ENCODE measurements at regions not wholly inside any gene's neighbourhood (a gene's known extent, or its start where the extent isn't known, plus 50 kb on each side); places are given as distances from the start of the nearest gene placed in this dataset.

GRCh38 chr4:96170198-96170597 is 330.3 kb downstream of the PDHA2 start:
- BruUV-seq (replicated peaks), result no TSS peak
- no peaks in the 10 kb centered on the region for H3K79me2 ChIP-seq (ENCODE audit: insufficient read depth, low read depth, low read length)
- H3K4me3 ChIP-seq (ENCODE audit: low read depth, low read length, poor library complexity, severe bottlenecking), result no peak overlapping the region
- no peak overlapping the region for H3K4me2 ChIP-seq (ENCODE audit: low read length)
- no peaks in the 10 kb centered on the region for H3K4me1 ChIP-seq (ENCODE audit: insufficient read depth, low read length, poor library complexity, severe bottlenecking)
- no peaks in the 10 kb centered on the region for H3K36me3 ChIP-seq (ENCODE audit: insufficient read depth, low read length)
- intact Hi-C loops (cut with micrococcal nuclease; ENCODE audit: unreplicated experiment), result no loop called here
- CTCF ChIA-PET (ENCODE audit: unreplicated experiment), result no interaction called here
- no peaks in the 10 kb centered on the region for H4K20me1 ChIP-seq (ENCODE audit: insufficient read depth, low read length)
- H3K9me2 ChIP-seq (ENCODE audit: insufficient read depth, low read length), result no peaks in the 10 kb centered on the region
- no peak overlapping the region for H2AFZ ChIP-seq (ENCODE audit: low read length)
- no peak overlapping the region for H3K27ac ChIP-seq (ENCODE audit: low read depth, low read length, poor library complexity, severe bottlenecking)
- no peak for DNase-seq (ENCODE audit: low spot score)
- no peaks in the 10 kb centered on the region for H3K9me3 ChIP-seq (ENCODE audit: low read length)
- POLR2A ChIA-PET, result interaction anchor here (0.6 kb wide), 1 partner anchor 10 kb away, joined by 3 read pairs; no protein-coding TSS in a partner anchor
- TF ChIP-seq EZH2phosphoT487 (IDR thresholded peaks at IDR 0.05; ENCODE audit: borderline replicate concordance, low read depth, low read length), result no peak
- peak; percentile 55 for TF ChIP-seq CTCF (conservative IDR thresholded peaks at IDR 0.05; ENCODE audit: low read length)

DNA sequence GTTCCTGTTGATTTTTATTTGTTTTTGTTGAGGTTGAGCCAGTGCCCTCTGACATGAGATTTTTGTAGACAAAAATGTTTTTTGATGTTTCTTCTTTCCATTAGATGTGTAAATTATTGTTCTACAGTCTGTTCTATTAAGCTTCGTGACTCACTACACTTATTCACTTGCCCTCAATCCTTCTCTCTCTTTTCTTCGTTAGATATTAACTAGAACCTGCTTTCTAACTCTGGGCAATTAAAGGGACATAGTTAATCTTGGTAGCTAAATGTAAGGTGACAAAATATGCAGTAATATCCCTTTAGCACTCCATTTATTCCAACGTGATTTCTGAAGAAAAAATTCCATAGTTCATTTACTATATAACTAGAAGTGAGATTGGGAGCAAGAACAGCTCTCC is 333.9 kb downstream of the PDHA2 start:
- BruUV-seq (replicated peaks), result no TSS peak
- Histone ChIP-seq H2AFZ (ENCODE audit: low read length) (no peak overlapping the region), H3K4me2 (ENCODE audit: low read length) (no peak overlapping the region), H3K4me3 (ENCODE audit: low read depth, low read length, poor library complexity, severe bottlenecking) (no peak overlapping the region), H3K36me3 (ENCODE audit: insufficient read depth, low read length) (no peaks in the 10 kb centered on the region), H4K20me1 (ENCODE audit: insufficient read depth, low read length) (no peaks in the 10 kb centered on the region), H3K9me3 (ENCODE audit: low read length) (no peaks in the 10 kb centered on the region), H3K27ac (ENCODE audit: low read depth, low read length, poor library complexity, severe bottlenecking) (no peak overlapping the region), H3K4me1 (ENCODE audit: insufficient read depth, low read length, poor library complexity, severe bottlenecking) (no peaks in the 10 kb centered on the region), H3K79me2 (ENCODE audit: insufficient read depth, low read depth, low read length) (no peaks in the 10 kb centered on the region), H3K9me2 (ENCODE audit: insufficient read depth, low read length) (no peaks in the 10 kb centered on the region)
- ChIA-PET POLR2A (no interaction called here), CTCF (ENCODE audit: unreplicated experiment) (no interaction called here)
- no peak for TF ChIP-seq CTCF (conservative IDR thresholded peaks at IDR 0.05; ENCODE audit: low read length)
- TF ChIP-seq EZH2phosphoT487 (IDR thresholded peaks at IDR 0.05; ENCODE audit: borderline replicate concordance, low read depth, low read length), result no peak
- intact Hi-C loops (cut with micrococcal nuclease; ENCODE audit: unreplicated experiment), result no loop called here
- no peak for DNase-seq (ENCODE audit: low spot score)

GRCh38 chr4:96175871-96176270 is 336.0 kb downstream of the PDHA2 start:
- no peak overlapping the region for H2AFZ ChIP-seq (ENCODE audit: low read length)
- ChIA-PET CTCF (ENCODE audit: unreplicated experiment) (no interaction called here), POLR2A (no interaction called here)
- no peaks in the 10 kb centered on the region for H3K36me3 ChIP-seq (ENCODE audit: insufficient read depth, low read length)
- no peaks in the 10 kb centered on the region for H3K4me1 ChIP-seq (ENCODE audit: insufficient read depth, low read length, poor library complexity, severe bottlenecking)
- no peaks in the 10 kb centered on the region for H3K9me2 ChIP-seq (ENCODE audit: insufficient read depth, low read length)
- H4K20me1 ChIP-seq (ENCODE audit: insufficient read depth, low read length), result no peaks in the 10 kb centered on the region
- BruUV-seq (replicated peaks), result no TSS peak
- intact Hi-C loops (cut with micrococcal nuclease; ENCODE audit: unreplicated experiment), result no loop called here
- no peak overlapping the region for H3K4me2 ChIP-seq (ENCODE audit: low read length)
- H3K79me2 ChIP-seq (ENCODE audit: insufficient read depth, low read depth, low read length), result no peaks in the 10 kb centered on the region
- no peak for DNase-seq (ENCODE audit: low spot score)
- TF ChIP-seq EZH2phosphoT487 (IDR thresholded peaks at IDR 0.05; ENCODE audit: borderline replicate concordance, low read depth, low read length) (no peak), CTCF (conservative IDR thresholded peaks at IDR 0.05; ENCODE audit: low read length) (no peak)
- H3K27ac ChIP-seq (ENCODE audit: low read depth, low read length, poor library complexity, severe bottlenecking), result no peak overlapping the region
- H3K9me3 ChIP-seq (ENCODE audit: low read length), result no peaks in the 10 kb centered on the region
- H3K4me3 ChIP-seq (ENCODE audit: low read depth, low read length, poor library complexity, severe bottlenecking), result no peak overlapping the region

Data from OCI-LY7 (cell line).